ENCODE measurements at regions not wholly inside any gene's neighbourhood (a gene's known extent, or its start where the extent isn't known, plus 50 kb on each side); places are given as distances from the start of the nearest gene placed in this dataset.

- DNase-seq, result no peak
Measured at GRCh38 chr4:19774690-19775256, 476.9 kb upstream of the SLIT2 start.

- no peak for DNase-seq
Measured at GRCh38 chr4:19772581-19772980, 479.1 kb upstream of the SLIT2 start.

- no peak for DNase-seq
Measured at GRCh38 chr4:19756661-19757060, 495.0 kb upstream of the SLIT2 start.

GRCh38 chr4:19752599-19752998 is 499.1 kb upstream of the SLIT2 start:
- DNase-seq, result no peak

GRCh38 chr4:19748519-19749479 is 502.9 kb upstream of the SLIT2 start:
- no peak for DNase-seq

- no peak for DNase-seq
Measured at GRCh38 chr4:19746377-19746776, 505.3 kb upstream of the SLIT2 start.

GRCh38 chr4:19743115-19743638 is 508.5 kb upstream of the SLIT2 start:
- DNase-seq, result no peak

GRCh38 chr4:19739101-19739651 is 512.5 kb upstream of the SLIT2 start:
- no peak for DNase-seq

GRCh38 chr4:19736968-19737756 is 514.5 kb upstream of the SLIT2 start:
- no peak for DNase-seq

- DNase-seq, result no peak
Measured at GRCh38 chr4:19735012-19735411, 516.7 kb upstream of the SLIT2 start.

- no peak for DNase-seq
Measured at GRCh38 chr4:19729886-19730651, 521.6 kb upstream of the SLIT2 start.

GRCh38 chr4:19728773-19729172 is 522.9 kb upstream of the SLIT2 start:
- DNase-seq, result no peak

GRCh38 chr4:19727141-19727540 is 524.6 kb upstream of the SLIT2 start:
- no peak for DNase-seq

- DNase-seq, result no peak
Measured at GRCh38 chr4:19725130-19725529, 526.6 kb upstream of the SLIT2 start.

GRCh38 chr4:19722404-19722803 is 529.3 kb upstream of the SLIT2 start:
- DNase-seq, result no peak

GRCh38 chr4:19721587-19721986 is 530.1 kb upstream of the SLIT2 start:
- no peak for DNase-seq

- no peak for DNase-seq
Measured at GRCh38 chr4:19720610-19721009, 531.1 kb upstream of the SLIT2 start.

- DNase-seq, result no peak
Measured at GRCh38 chr4:19720190-19720589, 531.5 kb upstream of the SLIT2 start.

GRCh38 chr4:19711871-19712270 is 539.8 kb upstream of the SLIT2 start:
- DNase-seq, result no peak

GRCh38 chr4:19707876-19708275 is 543.8 kb upstream of the SLIT2 start:
- no peak for DNase-seq

- no peak for DNase-seq
Measured at GRCh38 chr4:19703391-19703790, 548.3 kb upstream of the SLIT2 start.

- no peak for DNase-seq
Measured at GRCh38 chr4:19700992-19701391, 550.7 kb upstream of the SLIT2 start.

All from NCI-H187 (cell line).